Stimulated activated CD8-positive, alpha-beta memory T cell treated with anti-CD3 and anti-CD28 coated beads, Interleukin-7, amount 100 ng/mL, for 24 hours (primary cell): ENCODE measurements at regions not wholly inside any gene's neighbourhood (a gene's known extent, or its start where the extent isn't known, plus 50 kb on each side); places are given as distances from the start of the nearest gene placed in this dataset.
"Not testable (repeated sequence)": the region's sequence is repeated elsewhere in the genome, so short reads cannot be mapped to it uniquely, and the experiment has no call there.

Source experiments
- DNase-seq: peaks from one replicate; pipeline ENCODE4 v3.0.0-alpha.2; 2020; ENCODE audit warnings: low read depth

DNA sequence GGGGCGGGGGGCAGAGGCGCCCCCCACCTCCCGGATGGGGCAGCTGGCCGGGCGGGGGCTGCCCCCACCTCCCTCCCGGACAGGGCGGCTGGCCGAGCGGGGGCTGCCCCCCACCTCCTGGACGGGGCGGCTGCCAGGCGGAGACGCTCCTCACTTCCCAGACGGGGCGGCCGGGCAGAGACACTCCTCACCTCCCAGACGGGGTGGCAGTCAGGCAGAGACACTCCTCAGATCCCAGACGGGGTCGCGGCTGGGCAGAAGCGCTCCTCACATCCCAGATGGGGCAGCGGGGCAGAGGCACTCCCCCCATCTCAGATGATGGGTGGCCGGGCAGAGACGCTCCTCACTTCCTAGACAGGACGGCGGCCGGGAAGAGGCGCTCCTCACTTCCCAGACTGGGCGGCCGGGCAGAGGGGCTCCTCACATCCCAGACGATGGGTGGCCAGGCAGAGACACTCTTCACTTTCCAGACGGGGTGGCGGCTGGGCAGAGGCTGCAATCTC lies 240.1 kb downstream of the NPIPA7 start:
- DNase-seq, result not testable (repeated sequence)

DNA sequence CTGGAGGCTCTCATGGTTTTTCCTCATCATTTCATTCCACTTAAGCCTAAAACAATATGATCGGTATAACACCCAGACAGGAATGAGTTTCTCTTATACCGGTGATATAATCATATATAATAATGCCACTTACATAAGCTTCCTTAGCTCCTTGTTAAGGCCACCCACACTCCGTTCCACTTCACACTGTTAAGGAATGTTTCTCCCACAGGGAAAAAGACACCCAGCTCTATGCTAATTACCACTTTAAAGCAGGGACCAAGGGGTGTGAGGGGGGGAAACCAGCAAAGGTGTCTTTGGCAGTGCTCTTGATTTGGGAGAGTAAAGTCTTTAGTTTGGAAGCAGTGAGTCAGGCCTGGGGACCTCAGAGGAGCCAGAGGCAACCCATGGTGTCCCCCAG lies 245.4 kb downstream of the NPIPA7 start:
- not testable (repeated sequence) for DNase-seq

DNA sequence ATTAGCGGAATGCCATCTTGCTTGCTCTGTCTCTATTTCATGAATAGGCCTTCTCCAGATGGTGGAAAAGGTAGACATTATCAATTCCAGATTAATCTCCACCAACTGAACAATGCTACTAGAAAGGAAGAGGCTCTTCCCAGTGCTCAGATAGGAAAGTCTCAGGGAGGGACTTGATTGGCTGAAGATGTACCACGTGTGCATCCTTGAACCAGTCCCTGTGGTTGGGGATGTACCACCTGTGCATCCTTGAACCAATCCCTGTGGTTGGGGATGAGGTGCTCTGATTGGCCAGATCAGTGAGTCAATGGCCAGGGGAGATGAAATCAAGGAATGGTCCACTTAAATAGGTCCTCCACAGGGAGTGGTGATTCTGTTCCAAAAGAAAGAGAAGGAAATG lies 246.2 kb downstream of the NPIPA7 start:
- DNase-seq, result not testable (repeated sequence)

DNA sequence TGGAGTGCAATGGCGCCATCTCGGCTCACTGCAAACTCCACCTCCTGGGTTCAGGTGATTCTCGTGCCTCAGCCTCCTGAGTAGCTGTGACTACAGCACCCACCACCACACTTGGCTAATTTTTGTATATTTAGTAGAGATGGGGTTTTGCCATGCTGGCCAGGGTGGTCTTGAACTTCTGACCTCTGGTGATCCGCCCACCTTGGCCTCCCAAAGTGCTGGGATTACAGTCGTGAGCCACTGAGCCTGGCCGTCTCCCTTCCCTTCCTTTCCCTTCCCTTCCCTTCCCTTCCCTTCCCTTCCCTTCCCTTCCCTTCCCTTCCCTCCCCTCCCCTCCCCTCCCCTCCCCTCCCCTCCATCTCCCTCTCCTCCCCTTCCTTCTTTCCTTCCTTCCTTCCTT lies 248.9 kb downstream of the NPIPA7 start:
- not testable (repeated sequence) for DNase-seq

DNA sequence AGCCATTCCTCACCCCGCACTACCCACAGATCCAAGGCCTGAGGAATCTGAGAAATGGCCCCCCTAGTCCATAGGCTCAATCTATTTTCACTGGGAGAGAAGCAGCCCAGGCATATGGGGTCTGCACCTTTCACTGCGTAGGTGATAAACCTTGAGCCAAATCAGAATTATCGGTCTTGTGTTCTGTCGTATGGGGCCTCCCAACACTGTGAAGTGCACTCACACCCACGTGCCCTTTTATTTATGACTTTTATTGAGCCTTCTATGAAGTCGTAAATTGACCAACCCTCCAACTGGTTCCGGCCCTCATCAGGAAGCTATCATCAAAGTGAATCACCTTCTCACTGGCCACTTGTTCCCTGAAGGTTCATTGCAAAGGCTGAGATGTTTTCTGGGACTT lies 259.3 kb downstream of the NPIPA7 start:
- DNase-seq, result not testable (repeated sequence)

DNA sequence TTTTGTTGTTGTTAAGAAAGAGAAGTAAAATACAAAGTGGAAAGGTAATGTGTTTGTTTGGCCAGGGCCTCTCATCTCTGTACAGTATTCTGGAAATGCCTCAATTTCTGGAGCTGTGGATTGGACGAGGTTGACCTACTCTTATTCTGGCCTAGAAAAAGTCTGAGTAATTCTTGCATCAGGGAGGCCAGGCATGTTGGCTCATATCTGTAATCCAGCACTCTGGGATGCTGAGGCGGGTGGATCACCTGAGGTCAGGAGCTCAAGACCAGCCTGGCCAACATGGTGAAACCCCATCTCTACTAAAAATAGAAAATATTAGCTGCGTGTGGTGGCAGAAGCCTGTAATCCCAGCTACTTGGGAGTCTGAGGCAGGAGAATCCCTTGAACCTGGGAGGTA lies 259.8 kb downstream of the NPIPA7 start:
- DNase-seq, result not testable (repeated sequence)

DNA sequence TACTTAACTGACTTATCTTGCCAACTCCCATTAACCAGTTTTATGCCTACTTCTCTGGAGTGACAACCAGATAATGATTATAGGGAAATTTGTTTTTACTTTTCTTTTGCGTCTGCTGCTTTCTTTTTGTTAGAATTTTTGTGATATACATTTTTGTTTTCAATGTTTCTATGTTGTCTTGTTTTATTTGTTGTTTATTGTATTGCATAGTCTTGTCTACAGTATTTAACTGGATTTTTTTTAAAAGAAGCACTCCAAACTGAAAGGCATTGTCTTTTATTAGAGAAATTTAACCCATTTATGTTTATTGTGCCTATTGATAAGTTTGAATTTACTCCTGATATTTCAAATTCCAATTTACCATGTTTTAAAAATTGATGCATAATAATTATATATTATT lies 264.9 kb downstream of the NPIPA7 start:
- not testable (repeated sequence) for DNase-seq

DNA sequence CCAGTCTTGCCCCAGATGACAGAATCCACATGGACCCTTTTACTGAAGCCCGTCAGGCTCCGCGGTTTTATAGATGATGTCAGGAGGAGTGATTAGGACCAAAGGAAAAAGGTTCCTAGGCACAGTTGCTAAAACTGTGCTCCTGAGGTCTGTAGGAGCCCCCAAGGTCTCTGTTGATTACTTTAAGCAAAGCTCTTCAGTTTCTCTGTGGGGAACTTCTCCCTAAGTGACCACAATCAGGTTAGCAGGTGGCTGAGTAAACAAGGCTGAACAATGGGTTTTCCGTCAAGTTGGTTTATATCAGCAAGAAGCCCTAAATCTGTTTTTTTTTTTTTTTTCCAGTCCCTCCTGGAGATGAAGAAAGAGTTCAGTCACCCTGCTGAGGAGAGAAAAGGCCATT lies 269.1 kb downstream of the NPIPA7 start:
- not testable (repeated sequence) for DNase-seq

DNA sequence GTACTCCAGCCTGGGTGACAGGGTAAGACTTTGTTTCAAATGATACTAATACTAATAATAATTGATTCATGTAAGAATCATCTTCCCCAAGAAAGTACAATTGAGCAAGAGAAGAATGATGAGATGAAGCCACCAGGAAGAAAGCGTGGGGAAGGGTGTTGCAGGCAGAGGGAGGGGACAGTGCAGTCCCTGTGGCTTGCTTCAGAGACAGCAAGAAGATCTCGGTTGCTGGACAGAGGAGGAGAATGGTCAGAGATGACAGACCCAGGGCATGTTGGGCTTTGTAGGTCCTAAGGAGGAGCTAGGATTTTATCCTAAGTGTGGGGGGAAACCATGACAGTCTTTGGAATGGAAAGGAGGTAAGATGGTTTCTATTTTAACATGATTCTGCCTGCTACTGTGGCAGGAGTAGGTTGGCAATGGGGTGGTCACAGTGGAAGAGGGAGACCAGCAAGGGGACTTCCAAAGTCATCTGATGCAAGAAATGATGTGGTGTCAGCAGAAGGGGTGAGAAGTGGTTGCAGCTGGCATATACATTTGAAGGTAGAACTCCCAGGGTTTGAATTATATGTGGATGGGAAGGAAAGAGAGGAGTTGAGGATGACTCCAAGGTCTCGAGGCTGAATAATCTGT lies 293.4 kb downstream of the NPIPA7 start:
- DNase-seq, result not testable (repeated sequence)

DNA sequence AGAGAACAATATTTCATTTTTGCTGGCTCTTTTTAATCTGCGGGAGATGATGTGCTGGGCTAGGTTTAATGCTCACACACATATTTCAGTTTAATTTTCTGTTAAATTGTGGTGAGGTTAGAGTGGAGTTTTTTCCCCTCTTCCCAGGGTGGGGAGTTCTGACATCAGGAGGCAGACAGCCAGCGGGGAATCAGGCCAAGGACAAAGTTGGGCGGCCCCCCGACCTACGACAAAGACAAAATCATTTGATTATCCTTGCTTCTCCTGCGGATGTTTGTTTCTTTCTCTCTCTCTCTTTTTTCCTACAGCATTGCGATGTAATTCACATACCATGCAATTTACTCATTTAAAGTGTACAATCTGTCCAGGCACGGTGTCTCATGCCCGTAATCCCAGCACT lies 295.9 kb downstream of the NPIPA7 start:
- DNase-seq, result not testable (repeated sequence)

DNA sequence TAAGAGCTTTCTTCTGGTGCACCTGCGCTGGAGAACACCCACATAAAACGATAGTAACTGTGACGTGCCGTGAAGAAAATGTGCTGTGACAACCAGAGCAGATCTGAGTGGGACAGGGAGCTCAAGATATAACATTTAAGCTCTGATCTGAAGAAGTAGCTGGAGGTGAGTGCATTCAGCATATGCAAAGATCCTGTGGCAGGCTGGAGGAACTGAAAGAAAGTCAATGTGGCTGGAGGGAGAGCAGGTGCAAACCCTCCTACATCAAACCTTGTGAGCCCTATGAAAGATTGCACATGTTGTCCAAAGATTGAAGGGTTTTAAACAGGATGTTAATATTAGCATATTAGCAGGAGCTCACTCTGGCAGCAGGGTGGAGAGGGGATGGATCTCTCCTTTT lies 342.9 kb downstream of the NPIPA7 start:
- not testable (repeated sequence) for DNase-seq

DNA sequence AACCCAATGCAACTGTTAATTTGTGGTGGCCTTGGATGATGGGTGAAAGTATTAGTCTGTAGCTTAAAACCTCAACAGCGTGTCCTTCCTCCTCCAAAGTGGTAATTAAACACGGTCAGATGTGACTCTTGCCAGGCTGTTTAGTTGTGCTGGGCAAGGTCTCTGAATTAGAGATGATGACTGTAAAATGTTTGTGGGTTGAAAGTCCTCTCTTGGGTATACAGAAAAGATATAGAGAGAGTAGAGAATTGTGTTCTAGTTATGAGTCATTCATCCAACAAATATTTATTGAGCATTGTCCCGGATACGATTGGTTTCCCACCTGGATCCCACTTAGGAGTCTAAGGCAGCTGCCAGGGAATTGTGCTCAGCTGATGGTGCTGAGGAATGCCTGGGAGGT lies 343.7 kb downstream of the NPIPA7 start:
- DNase-seq, result not testable (repeated sequence)

DNA sequence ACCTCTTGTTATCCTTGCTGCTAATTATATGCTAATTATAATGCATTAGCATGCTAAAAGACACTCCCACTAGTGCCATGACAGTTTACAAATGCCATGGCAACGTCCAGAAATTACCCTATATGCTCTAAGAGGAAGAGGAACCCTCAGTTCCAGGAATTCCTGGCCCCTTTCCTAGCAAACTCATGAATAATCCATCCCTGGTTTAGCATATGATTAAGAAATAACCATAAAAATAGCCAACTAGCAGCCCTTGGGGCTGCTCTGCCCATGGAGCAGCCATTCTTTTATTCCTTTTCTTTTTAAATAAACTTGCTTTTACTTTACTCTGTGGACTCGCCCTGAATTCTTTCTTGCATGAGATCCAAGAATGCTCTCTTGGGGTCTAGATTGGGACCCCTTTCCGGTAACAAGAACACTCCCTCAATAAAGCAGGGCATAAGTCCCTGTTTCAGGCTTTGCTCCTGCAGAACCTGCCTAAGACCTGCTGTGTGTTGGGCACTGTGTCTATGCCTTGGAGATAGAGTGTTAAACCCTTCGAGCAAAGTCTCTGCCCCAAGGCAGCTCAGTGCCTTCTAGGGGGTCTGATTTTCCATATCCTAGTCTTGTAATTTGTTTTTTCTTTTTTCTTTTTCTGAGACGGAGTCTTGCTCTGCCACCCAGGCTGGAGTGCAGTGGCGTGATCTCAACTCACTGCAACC lies 345.0 kb downstream of the NPIPA7 start:
- not testable (repeated sequence) for DNase-seq

DNA sequence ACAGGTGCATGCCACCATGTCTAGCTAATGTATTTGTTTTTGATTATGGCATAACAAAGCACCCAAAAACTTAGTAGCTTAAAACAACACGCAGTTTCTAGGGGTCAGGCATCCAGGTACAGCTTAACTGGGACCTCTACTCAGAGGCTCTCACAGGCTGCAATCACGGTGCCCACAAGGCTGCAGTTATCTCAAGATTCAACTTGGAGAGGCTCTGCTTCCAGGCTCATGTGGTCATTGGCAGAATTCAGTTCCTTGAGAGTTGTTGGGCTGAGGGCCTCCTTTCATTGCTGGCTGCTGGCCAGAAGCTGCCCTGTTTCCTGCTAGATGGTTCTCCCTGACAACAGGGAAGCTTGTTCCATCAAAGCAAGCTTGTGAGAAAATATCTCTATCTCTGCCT lies 348.1 kb downstream of the NPIPA7 start:
- not testable (repeated sequence) for DNase-seq

DNA sequence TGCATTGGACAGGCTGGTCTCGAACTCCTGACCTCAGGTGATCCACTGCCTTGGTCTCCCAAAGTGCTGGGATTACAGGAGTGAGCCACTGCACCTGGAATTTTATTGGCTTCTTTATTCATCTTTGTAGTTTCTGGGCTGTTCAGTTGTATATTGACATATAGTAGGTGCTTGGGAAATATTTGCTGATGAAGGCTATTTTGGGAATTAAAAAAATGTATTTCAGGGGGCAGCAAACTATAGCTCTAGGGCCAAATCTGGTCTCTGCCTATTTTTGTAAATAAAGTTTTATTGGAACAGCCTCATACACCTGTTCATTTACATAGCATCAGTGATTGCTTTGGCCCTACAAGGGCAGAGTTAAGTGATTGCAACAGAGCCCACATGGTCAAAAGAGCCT lies 363.6 kb downstream of the NPIPA7 start:
- not testable (repeated sequence) for DNase-seq

DNA sequence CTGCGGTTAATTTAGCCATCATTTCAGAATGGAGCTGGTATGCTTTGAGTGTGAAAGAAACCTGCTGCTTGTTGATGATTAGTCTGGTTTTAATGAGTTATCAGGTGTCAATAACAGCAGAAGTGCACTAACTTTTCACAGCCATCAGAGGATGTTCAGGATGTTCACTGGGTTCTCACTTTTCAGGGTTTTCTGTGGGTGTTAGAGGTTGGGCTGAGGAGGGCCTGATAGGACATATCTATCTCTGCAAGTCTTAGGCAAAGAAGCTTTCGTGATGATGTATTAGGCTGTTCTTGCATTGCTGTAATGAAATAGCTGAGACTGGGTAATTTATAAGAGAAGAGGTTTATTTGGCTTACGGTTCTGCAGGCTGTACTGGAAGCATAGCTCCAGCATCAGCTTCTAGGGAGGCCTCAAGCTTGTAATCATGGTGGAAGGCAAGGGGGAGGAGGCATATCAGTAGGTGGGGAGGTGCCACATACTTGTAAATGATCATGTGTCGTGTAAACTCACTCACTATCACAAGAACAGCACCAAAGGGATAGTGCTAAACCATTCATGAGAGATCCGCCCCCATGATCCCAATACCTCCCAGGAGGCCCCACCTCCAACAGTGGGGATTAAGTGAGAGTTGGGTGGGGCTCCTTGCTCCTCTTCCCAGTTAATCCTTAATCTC lies 376.2 kb downstream of the NPIPA7 start:
- not testable (repeated sequence) for DNase-seq

DNA sequence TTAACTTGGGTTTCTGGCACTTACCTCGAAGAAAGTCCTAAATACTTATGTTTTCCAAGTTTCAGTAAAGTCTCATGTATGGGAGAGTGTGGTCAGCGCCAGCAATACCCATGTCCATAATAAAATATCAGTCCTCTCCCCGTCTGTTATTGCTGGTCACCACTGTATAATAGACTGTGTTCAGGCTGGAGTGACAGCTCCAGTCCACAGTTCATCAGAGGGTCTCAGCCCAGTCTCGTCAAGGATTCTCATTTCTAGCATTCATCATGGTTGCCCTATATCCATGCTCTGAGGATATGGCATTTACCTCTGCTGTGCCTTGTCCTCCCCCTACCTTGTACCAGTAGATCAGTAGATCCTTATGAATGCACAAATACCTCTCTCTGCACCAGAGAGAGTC lies 384.5 kb downstream of the NPIPA7 start:
- no peak for DNase-seq

DNA sequence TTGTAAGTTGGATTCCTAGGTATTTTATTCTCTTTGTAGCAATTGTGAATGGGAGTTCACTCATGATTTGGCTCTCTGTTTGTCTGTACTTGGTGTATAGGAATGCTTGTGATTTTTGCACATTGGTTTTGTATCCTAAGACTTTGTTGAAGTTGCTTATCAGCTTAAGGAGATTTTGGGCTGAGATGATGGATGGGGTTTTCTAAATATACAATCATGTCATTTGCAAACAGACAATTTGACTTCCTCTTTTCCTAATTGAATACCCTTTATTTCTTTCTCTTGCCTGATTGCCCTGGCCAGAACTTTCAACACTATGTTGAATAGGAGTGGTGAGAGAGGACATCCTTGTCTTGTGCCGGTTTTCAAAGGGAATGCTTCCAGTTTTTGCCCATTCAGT lies 391.8 kb downstream of the NPIPA7 start:
- DNase-seq, result not testable (repeated sequence)

DNA sequence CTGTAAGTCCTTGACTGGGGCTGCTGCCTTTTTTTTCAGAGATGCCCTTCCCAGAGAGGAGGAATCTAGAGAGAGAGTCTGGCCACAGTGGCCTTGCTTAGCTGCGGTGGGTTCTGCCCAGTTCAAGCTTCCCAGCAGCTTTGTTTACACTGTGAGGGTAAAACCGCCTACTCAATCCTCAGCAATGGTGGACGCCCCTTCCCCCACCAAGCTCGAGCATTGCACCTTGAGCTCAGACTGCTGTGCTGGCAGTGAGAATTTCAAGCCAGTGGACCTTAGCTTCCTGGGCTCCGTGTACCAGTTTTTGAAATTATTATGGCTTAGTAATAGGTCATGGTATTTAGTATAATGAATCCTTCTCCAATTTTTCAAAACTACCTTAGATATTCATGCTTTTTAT lies 395.4 kb downstream of the NPIPA7 start:
- no peak for DNase-seq

DNA sequence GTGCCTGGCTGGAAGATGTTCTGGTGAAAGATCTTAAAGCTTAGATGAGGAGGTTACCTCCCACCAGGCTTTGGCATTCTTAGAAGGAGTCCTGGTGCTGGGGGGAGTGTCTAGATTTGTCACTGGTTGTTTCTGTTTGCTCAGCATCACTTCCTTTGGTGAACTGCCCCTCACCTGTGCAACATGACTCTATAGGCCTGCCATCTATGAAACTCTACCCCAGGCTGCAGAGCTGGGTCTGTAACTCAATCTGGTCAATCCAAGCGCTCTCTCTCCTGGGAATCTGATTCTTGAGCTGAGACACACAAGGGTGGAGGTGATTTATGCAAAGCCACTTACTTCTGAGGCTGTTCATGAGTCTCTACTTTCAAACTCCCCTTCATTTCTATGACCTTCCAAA lies 399.4 kb downstream of the NPIPA7 start:
- no peak for DNase-seq

DNA sequence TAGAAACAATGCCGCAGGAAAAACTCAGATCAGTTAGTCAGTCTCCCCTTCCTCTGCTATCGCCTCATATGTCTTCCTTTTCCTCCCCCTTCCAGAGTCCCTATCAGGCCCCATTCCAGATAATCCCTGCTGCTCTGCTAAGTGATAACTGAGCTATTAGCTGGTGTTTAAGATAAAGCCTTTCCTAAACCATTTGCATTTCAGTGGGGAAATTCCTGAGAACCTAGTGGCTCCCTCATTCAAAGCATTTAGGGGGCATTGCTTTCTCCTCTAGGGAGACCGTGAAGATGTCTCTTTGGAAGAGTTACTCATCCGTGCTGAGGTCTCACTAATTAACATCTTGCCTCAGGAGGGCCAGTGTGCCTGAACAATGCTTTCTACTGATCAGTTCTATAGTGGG lies 401.6 kb downstream of the NPIPA7 start:
- no peak for DNase-seq

DNA sequence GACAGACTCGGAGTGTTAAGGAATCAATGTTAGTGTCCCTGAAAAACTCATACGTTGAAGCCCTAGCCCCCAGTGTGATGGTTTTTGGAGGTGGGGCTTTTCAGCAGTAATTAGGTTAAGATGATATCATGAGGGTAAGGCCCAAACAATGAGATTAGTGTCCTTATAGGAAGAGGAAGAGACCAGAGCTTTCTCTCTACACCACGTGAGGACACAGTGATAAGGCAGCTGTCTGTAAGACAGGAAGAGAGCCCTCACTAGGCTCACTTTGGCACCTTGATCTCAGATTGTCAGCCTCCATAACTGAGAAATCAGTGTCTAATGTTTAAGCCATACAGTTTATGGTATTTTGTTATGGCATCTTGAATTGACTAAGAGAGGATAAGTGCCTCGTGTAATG lies 403.2 kb downstream of the NPIPA7 start:
- DNase-seq, result no peak

DNA sequence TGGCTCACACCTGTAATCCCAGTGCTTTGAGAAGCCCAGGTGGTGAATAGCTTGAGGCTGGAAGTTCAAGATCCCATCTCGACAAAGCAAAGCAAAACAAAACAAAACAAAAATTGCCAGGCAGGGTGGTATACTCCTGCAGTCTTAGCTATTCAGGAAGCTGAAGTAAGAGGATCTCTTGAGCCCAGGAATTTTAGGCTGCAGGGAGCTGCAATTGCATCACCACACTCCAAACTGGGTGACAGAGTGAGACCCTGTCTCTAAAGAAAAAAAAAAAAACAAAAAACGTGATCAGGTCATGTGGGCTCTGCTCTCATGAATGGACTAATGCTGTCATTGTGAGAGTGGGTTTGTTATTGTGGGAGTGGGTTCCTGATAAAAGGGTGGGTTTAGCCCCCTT lies 409.1 kb downstream of the NPIPA7 start:
- no peak for DNase-seq
